GM23338 (cell line): ENCODE measurements at regions not wholly inside any gene's neighbourhood (a gene's known extent, or its start where the extent isn't known, plus 50 kb on each side); places are given as distances from the start of the nearest gene placed in this dataset.

Experiments
- CREB1 ChIP-seq: fragments of 250-450 bp; sonication (Bioruptor Pico); IDR thresholded peaks from 2 replicates; pipeline ENCODE4 v1.5.0; 2020; ENCODE audit warnings: low read depth, mild to moderate bottlenecking, moderate library complexity
- CTCF ChIP-seq, 2 experiments: fragments of 200-600 bp in 1 of 2; sonication (generic) in 1 of 2; conservative IDR thresholded peaks; 2 replicates each; pipeline versions ENCODE4 v1.5.1 to v1.6.1; 2016 to 2017; ENCODE audit warnings: antibody characterized with exemption in 2 of 2, low read depth in 2 of 2, mild to moderate bottlenecking in 2 of 2, moderate library complexity in 1 of 2
- EZH2 ChIP-seq: fragments of 200-600 bp; sonication (generic); IDR thresholded peaks from one replicate; pipeline ENCODE4 v1.8.0; 2017; ENCODE audit warnings: antibody characterized with exemption, mild to moderate bottlenecking, low read depth; ENCODE audit not compliant: unreplicated experiment
- EZH2phosphoT487 ChIP-seq: fragments of 200-600 bp; sonication (generic); IDR thresholded peaks from one replicate; pipeline ENCODE4 v1.8.1; 2018; ENCODE audit warnings: antibody characterized with exemption; ENCODE audit not compliant: unreplicated experiment
- NANOG ChIP-seq: IDR thresholded peaks from 2 replicates; pipeline ENCODE4 v1.6.1; 2016; ENCODE audit warnings: antibody characterized with exemption, borderline replicate concordance
- POLR2AphosphoS5 ChIP-seq: IDR thresholded peaks from 2 replicates; pipeline ENCODE4 v1.6.1; 2016; ENCODE audit warnings: antibody characterized with exemption, low read depth
- REST ChIP-seq: IDR thresholded peaks from one replicate; pipeline ENCODE4 v1.6.1; 2018; ENCODE audit warnings: antibody characterized with exemption; ENCODE audit not compliant: unreplicated experiment

DNA sequence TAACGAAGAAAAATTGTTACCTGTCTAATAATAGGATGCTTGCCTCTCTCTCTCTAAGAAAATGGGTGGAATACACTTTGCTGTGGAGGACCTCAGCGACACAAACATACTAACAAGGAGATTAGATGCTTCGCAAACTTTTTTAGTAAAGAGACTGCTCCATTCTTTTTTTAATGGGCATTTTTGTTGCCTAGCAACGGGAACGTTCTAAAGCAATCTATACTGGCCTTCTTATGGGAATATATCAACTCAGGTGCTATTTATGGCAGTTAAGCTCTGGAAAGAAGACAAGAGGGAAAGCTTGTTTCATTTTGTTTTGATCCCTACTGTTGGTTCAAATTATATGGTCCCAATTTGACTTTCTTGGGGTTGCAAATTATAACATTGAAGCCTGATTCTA lies 86.8 kb upstream of the CBLN2 start:
- TF ChIP-seq CTCF (conservative IDR thresholded peaks at IDR 0.05; ENCODE audit: low read depth in 2 of 2) (no peak), POLR2AphosphoS5 (no peak), REST (no peak), EZH2phosphoT487 (no peak), CREB1 (CRISPR knock-in tag) (no peak), EZH2 (no peak), NANOG (no peak)
